IMR-90 (cell line): ENCODE measurements at regions not wholly inside any gene's neighbourhood (a gene's known extent, or its start where the extent isn't known, plus 50 kb on each side); places are given as distances from the start of the nearest gene placed in this dataset.
A peak's percentile ranks its signal among the peaks of the same experiment; 100 is the strongest.

ENCODE experiments used
- ATAC-seq: fragments of 200-7000 bp; cut with Tn5 transposase; 2 replicates; pipeline ENCODE4 v1.9.1; 2020; ENCODE audit warnings: low read depth, mild to moderate bottlenecking, moderate library complexity
- BruUV-seq: library from RNA; stranded (reverse); fragments of 400-500 nt; replicated peaks from 2 replicates; lab custom pipeline; 2021; lab: Mats Ljungman, UMichigan
- CTCF ChIA-PET: fragments of 300-600 bp; formaldehyde crosslinking; extraction: SDS; loops from one replicate; lab custom pipeline; 2021; ENCODE audit warnings: antibody characterized with exemption; lab: Yijun Ruan, JAX
- POLR2A ChIA-PET: fragments of 300-600 bp; sonication (Branson Sonifier 250); formaldehyde crosslinking; loops from one replicate; lab custom pipeline; 2022; ENCODE audit warnings: antibody characterized with exemption; ENCODE audit not compliant: unreplicated experiment; lab: Charles Lee
- DNase-seq: peaks from one replicate; pipeline ENCODE4 v3.0.0; 2013
- H2AFZ ChIP-seq: replicated peaks from 2 replicates; pipeline ENCODE3; 2013; ENCODE audit warnings: low read length, mild to moderate bottlenecking; ENCODE audit not compliant: poor library complexity
- H2AK5ac ChIP-seq: 2 replicates; pipeline ENCODE4 v1.6.1; 2013; ENCODE audit warnings: low read depth, low read length, inconsistent platforms
- H2AK9ac ChIP-seq: replicated peaks from 2 replicates; pipeline ENCODE3; 2013; ENCODE audit warnings: mild to moderate bottlenecking, low read depth, low read length, moderate library complexity; ENCODE audit not compliant: poor library complexity
- H2BK120ac ChIP-seq: 2 replicates; pipeline ENCODE4 v1.6.1; 2013; ENCODE audit warnings: low read depth, low read length, inconsistent platforms
- H2BK15ac ChIP-seq: 3 replicates; pipeline ENCODE4 v1.6.1; 2013; ENCODE audit warnings: low read depth, low read length, inconsistent platforms
- H2BK20ac ChIP-seq: 2 replicates; pipeline ENCODE4 v1.6.1; 2013; ENCODE audit warnings: low read depth, mild to moderate bottlenecking, inconsistent platforms, low read length, moderate library complexity
- H2BK5ac ChIP-seq: 2 replicates; pipeline ENCODE4 v1.6.1; 2013; ENCODE audit warnings: mild to moderate bottlenecking, low read depth, low read length, inconsistent platforms; ENCODE audit not compliant: poor library complexity, severe bottlenecking
- H3K14ac ChIP-seq: replicated peaks from 2 replicates; pipeline ENCODE4 v1.6.1; 2013; ENCODE audit warnings: low read depth, low read length, inconsistent platforms
- H3K18ac ChIP-seq: 2 replicates; pipeline ENCODE4 v1.6.1; 2013; ENCODE audit warnings: low read depth, low read length, control low read depth
- H3K23ac ChIP-seq: 2 replicates; pipeline ENCODE4 v1.6.1; 2013; ENCODE audit warnings: low read depth, low read length, inconsistent platforms
- H3K27ac ChIP-seq: 2 replicates; pipeline ENCODE4 v1.5.1; 2013; ENCODE audit warnings: mild to moderate bottlenecking, control low read depth, low read length; ENCODE audit not compliant: insufficient read depth
- H3K27me3 ChIP-seq: 2 replicates; pipeline ENCODE4 v1.6.1; 2013; ENCODE audit warnings: low read length; ENCODE audit not compliant: control insufficient read depth, insufficient read depth
- H3K36me3 ChIP-seq: 2 replicates; pipeline ENCODE4 v1.6.1; 2013; ENCODE audit warnings: low read length, mixed read lengths; ENCODE audit not compliant: control insufficient read depth, insufficient read depth
- H3K4ac ChIP-seq: 2 replicates; pipeline ENCODE4 v1.6.1; 2013; ENCODE audit warnings: low read depth, low read length, inconsistent platforms
- H3K4me1 ChIP-seq: 2 replicates; pipeline ENCODE4 v1.6.1; 2013; ENCODE audit warnings: low read length, mixed read lengths; ENCODE audit not compliant: control insufficient read depth, insufficient read depth
- H3K4me2 ChIP-seq: 2 replicates; pipeline ENCODE4 v1.6.1; 2013; ENCODE audit warnings: low read depth, mild to moderate bottlenecking, control low read depth, low read length, moderate library complexity
- H3K4me3 ChIP-seq: 2 replicates; pipeline ENCODE4 v1.5.1; 2013; ENCODE audit warnings: low read depth, mild to moderate bottlenecking, control low read depth, low read length, moderate library complexity; ENCODE audit not compliant: insufficient read depth
- H3K56ac ChIP-seq: 2 replicates; pipeline ENCODE4 v1.6.1; 2013; ENCODE audit warnings: low read length, inconsistent platforms; ENCODE audit not compliant: insufficient read depth; ENCODE audit errors: extremely low read depth
- H3K79me1 ChIP-seq, 2 experiments: 2 replicates each; pipeline ENCODE4 v1.6.1; 2013; ENCODE audit warnings: low read length in 2 of 2, inconsistent platforms in 1 of 2, low read depth in 1 of 2
- H3K9ac ChIP-seq: 2 replicates; pipeline ENCODE4 v1.6.1; 2013; ENCODE audit warnings: low read depth, low read length, control low read depth
- H3K9me1 ChIP-seq: 2 replicates; pipeline ENCODE4 v1.6.1; 2013; ENCODE audit warnings: low read length, inconsistent platforms; ENCODE audit not compliant: insufficient read depth
- H3K9me3 ChIP-seq: 2 replicates; pipeline ENCODE4 v1.6.1; 2013; ENCODE audit warnings: low read length; ENCODE audit not compliant: control insufficient read depth, insufficient read depth
- H4K20me1 ChIP-seq: 2 replicates; pipeline ENCODE4 v1.6.1; 2013; ENCODE audit warnings: low read length, inconsistent platforms; ENCODE audit not compliant: insufficient read depth
- H4K5ac ChIP-seq: 2 replicates; pipeline ENCODE4 v1.6.1; 2013; ENCODE audit warnings: mild to moderate bottlenecking, low read depth, low read length, control low read depth
- H4K8ac ChIP-seq, 2 experiments: 2 replicates each; pipeline ENCODE4 v1.6.1; 2013; ENCODE audit warnings: low read depth in 2 of 2, low read length in 2 of 2, control low read depth in 1 of 2, inconsistent platforms in 1 of 2
- H4K91ac ChIP-seq: 2 replicates; pipeline ENCODE4 v1.6.1; 2013; ENCODE audit warnings: low read depth, low read length, inconsistent platforms; ENCODE audit not compliant: insufficient read depth
- BHLHE40 ChIP-seq: fragments of 150-350 bp; IDR thresholded peaks from 2 replicates; pipeline ENCODE4 v1.6.1; 2016; ENCODE audit warnings: mild to moderate bottlenecking, low read depth, low read length
- CEBPB ChIP-seq: IDR thresholded peaks from 2 replicates; pipeline ENCODE4 v1.6.1; 2012; ENCODE audit warnings: low read depth, low read length, improper control_type of control experiment
- CHD1 ChIP-seq: IDR thresholded peaks from 2 replicates; pipeline ENCODE4 v1.6.1; 2012; ENCODE audit warnings: low read depth, low read length, improper control_type of control experiment
- CTCF ChIP-seq: conservative IDR thresholded peaks from 2 replicates; pipeline ENCODE4 v1.5.1; 2012; ENCODE audit warnings: mild to moderate bottlenecking, low read depth, low read length, improper control_type of control experiment
- ELK1 ChIP-seq: fragments of 150-350 bp; IDR thresholded peaks from 2 replicates; pipeline ENCODE4 v1.6.1; 2016; ENCODE audit warnings: low read depth, mild to moderate bottlenecking, low read length, moderate library complexity, borderline replicate concordance
- FOS ChIP-seq: fragments of 150-350 bp; IDR thresholded peaks from 2 replicates; pipeline ENCODE4 v1.6.1; 2016; ENCODE audit warnings: low read depth, low read length
- MAFK ChIP-seq: IDR thresholded peaks from 2 replicates; pipeline ENCODE4 v1.6.1; 2012; ENCODE audit warnings: low read depth, low read length, improper control_type of control experiment
- MAZ ChIP-seq: IDR thresholded peaks from 2 replicates; pipeline ENCODE4 v1.6.1; 2012; ENCODE audit warnings: low read depth, mild to moderate bottlenecking, low read length, improper control_type of control experiment, moderate library complexity, borderline replicate concordance
- MXI1 ChIP-seq: IDR thresholded peaks from 2 replicates; pipeline ENCODE4 v1.6.1; 2012; ENCODE audit warnings: low read depth, mild to moderate bottlenecking, low read length, moderate library complexity, borderline replicate concordance
- NFE2L2 ChIP-seq: fragments of 150-350 bp; IDR thresholded peaks from 2 replicates; pipeline ENCODE4 v1.6.1; 2016; ENCODE audit warnings: low read depth, mild to moderate bottlenecking, low read length
- POLR2A ChIP-seq: IDR thresholded peaks from 2 replicates; pipeline ENCODE4 v1.6.1; 2012; ENCODE audit warnings: mild to moderate bottlenecking, low read depth, low read length
- RAD21 ChIP-seq: IDR thresholded peaks from 2 replicates; pipeline ENCODE4 v1.6.1; 2012; ENCODE audit warnings: low read length, improper control_type of control experiment
- RCOR1 ChIP-seq: IDR thresholded peaks from 2 replicates; pipeline ENCODE4 v1.6.1; 2012; ENCODE audit warnings: mild to moderate bottlenecking, low read length, improper control_type of control experiment; ENCODE audit not compliant: insufficient replicate concordance
- RFX5 ChIP-seq: IDR thresholded peaks from 2 replicates; pipeline ENCODE4 v1.8.0; 2012; ENCODE audit warnings: low read depth, mild to moderate bottlenecking, low read length, moderate library complexity
- SMC3 ChIP-seq: fragments of 150-350 bp; IDR thresholded peaks from 2 replicates; pipeline ENCODE4 v1.6.1; 2016; ENCODE audit warnings: low read depth, mild to moderate bottlenecking, antibody characterized with exemption, low read length, moderate library complexity
- USF2 ChIP-seq: fragments of 150-350 bp; IDR thresholded peaks from 2 replicates; pipeline ENCODE4 v1.6.1; 2017; ENCODE audit warnings: mild to moderate bottlenecking, antibody characterized with exemption, low read length, low read depth
- WGBS, 2 experiments: methylation state at CpG; one replicate each; pipeline versions ENCODE4 v1.1.5 to v1.1.7; 2013; ENCODE audit warnings: missing lambda C conversion rate in 2 of 2; ENCODE audit not compliant: insufficient read length in 1 of 2; ENCODE audit errors: extremely low coverage in 2 of 2; 5-methylcytosine and 5-hydroxymethylcytosine counted together
- dilution Hi-C: fragments of 300-500 bp; cut with HindIII; formaldehyde crosslinking; loops from one replicate; pipeline ENCODE4 v1.14.3; 2018; ENCODE audit warnings: low sequenced_read_pairs; ENCODE audit not compliant: unreplicated experiment
- in situ Hi-C: fragments of 300-500 bp; cut with MboI; formaldehyde crosslinking; loops from 3 replicates; pipeline ENCODE4 v1.14.3; 2019; ENCODE audit warnings: low sequenced_read_pairs, inconsistent platforms, mixed read lengths
- intact Hi-C: fragments of 100-400 bp; cut with micrococcal nuclease; formaldehyde crosslinking; loops from 2 replicates; pipeline ENCODE4 v1.10.0; 2022

GRCh38 chr3:106088304-106088703, 219.5 kb upstream of the CBLB start:
- no peak overlapping the region for H2AK5ac ChIP-seq
- TF ChIP-seq MAZ (no peak), MAFK (no peak), RFX5 (no peak), CHD1 (no peak), MXI1 (no peak), USF2 (no peak), SMC3 (no peak), RAD21 (no peak), ELK1 (no peak), POLR2A (no peak), RCOR1 (no peak), BHLHE40 (no peak), NFE2L2 (no peak), FOS (no peak), CEBPB (no peak), CTCF (no peak)
- POLR2A ChIA-PET: no interaction called here
- ATAC-seq (no peak), DNase-seq (peak; percentile 24)
- H2BK15ac ChIP-seq: no peak overlapping the region
- no peaks in the 10 kb centered on the region; the same call in 1 of the 2 replicates for H3K4me1 ChIP-seq
- H3K9ac ChIP-seq: no peak overlapping the region
- intact Hi-C loops: no loop called here
- H2BK120ac ChIP-seq: no peak overlapping the region
- no TSS peak for BruUV-seq
- no peak overlapping the region for H3K23ac ChIP-seq
- no peak overlapping the region for H3K14ac ChIP-seq
- no peak overlapping the region for H2AFZ ChIP-seq
- in situ Hi-C loops: no loop called here
- H3K9me3 ChIP-seq: no peaks in the 10 kb centered on the region
- no peak overlapping the region for H3K56ac ChIP-seq
- H3K27me3 ChIP-seq: no peaks in the 10 kb centered on the region
- H3K36me3 ChIP-seq: no peaks in the 10 kb centered on the region
- H3K79me1 ChIP-seq: no peaks in the 10 kb centered on the region
- no peak overlapping the region for H4K5ac ChIP-seq
- dilution Hi-C loops: no loop called here
- H2BK20ac ChIP-seq: no peak overlapping the region
- no peak overlapping the region for H4K8ac ChIP-seq
- H3K9me1 ChIP-seq: no peaks in the 10 kb centered on the region
- CTCF ChIA-PET: no interaction called here
- H3K4me3 ChIP-seq: no peak overlapping the region
- no peak overlapping the region for H3K27ac ChIP-seq
- no peak overlapping the region for H4K91ac ChIP-seq
- no peak overlapping the region for H2BK5ac ChIP-seq
- WGBS, 2 experiments: no CpG with 5 or more reads among the region's 1 CpG
- no peaks in the 10 kb centered on the region for H4K20me1 ChIP-seq
- H3K18ac ChIP-seq: no peak overlapping the region
- H3K4ac ChIP-seq: no peak overlapping the region
- H2AK9ac ChIP-seq: no peak overlapping the region
- no peak overlapping the region for H3K4me2 ChIP-seq
